Psoas muscle (tissue), 7 donors: ENCODE measurements at regions not wholly inside any gene's neighbourhood (a gene's known extent, or its start where the extent isn't known, plus 50 kb on each side); places are given as distances from the start of the nearest gene placed in this dataset.

Experiments used
- ATAC-seq, 4 donors: fragments of 200-7000 bp; cut with Tn5 transposase; one replicate each; pipeline ENCODE4 v1.9.1; 2020; ENCODE audit warnings: moderate library complexity in 3 of 4, mild to moderate bottlenecking in 2 of 4
- DNase-seq, 2 donors: peaks; one replicate each; pipeline ENCODE4 v3.0.0-alpha.2; 2020
- H3K27ac ChIP-seq: fragments of 200-600 bp; one replicate; pipeline ENCODE4 v1.8.0; 2022
- H3K27me3 ChIP-seq, 3 donors: fragments of 200-600 bp in 1 of 3; one replicate each; pipeline versions ENCODE4 v1.6.1 to v1.8.0; 2013 to 2022; ENCODE audit warnings: low read length in 2 of 3, mild to moderate bottlenecking in 2 of 3, moderate library complexity in 1 of 3; ENCODE audit not compliant: insufficient read depth in 3 of 3
- H3K36me3 ChIP-seq, 2 donors: fragments of 200-600 bp in 1 of 2; one replicate each; pipeline versions ENCODE4 v1.6.1 to v1.8.0; 2013 to 2022; ENCODE audit warnings: low read depth in 1 of 2, mild to moderate bottlenecking in 1 of 2, moderate library complexity in 1 of 2; ENCODE audit not compliant: insufficient read depth in 1 of 2
- H3K4me1 ChIP-seq: fragments of 200-600 bp; one replicate; pipeline ENCODE4 v1.8.0; 2022
- H3K4me3 ChIP-seq: fragments of 200-600 bp; one replicate; pipeline ENCODE4 v1.8.0; 2022; ENCODE audit warnings: mild to moderate bottlenecking
- H3K9me3 ChIP-seq: fragments of 200-600 bp; one replicate; pipeline ENCODE4 v1.8.0; 2022
- WGBS, 3 donors: extraction: QIAGEN DNeasy Blood & Tissue Kit; methylation state at CpG; one replicate each; pipeline versions ENCODE4 v1.1.6 to v1.1.7; 2013; 5-methylcytosine and 5-hydroxymethylcytosine counted together
- intact Hi-C, 2 donors: fragments of 100-400 bp; cut with DNase I; formaldehyde crosslinking; loops; one replicate each; pipeline versions ENCODE4 v1.11.0 to v1.14.2; 2022
- TF ChIP-seq, protein P1 (sequence below): fragments of 200-600 bp; IDR thresholded peaks from one replicate; pipeline ENCODE4 v1.8.0; 2022; ENCODE audit warnings: antibody characterized with exemption
- donor health status: healthy with polysubstance abuse.
- donor health status: DM: no; HTN: no; CAD: no; lungs with moderate emphysema.
- donor health status: Bipolar disorder and iron deficiency.
- donor health status: healthy.
- donor health status: DM: yes; HTN: yes; CAD: no.
- donor health status: DM: no; HTN: no; CAD: no.
- donor health status: DM: yes; HTN: yes; CAD: no.

DNA sequence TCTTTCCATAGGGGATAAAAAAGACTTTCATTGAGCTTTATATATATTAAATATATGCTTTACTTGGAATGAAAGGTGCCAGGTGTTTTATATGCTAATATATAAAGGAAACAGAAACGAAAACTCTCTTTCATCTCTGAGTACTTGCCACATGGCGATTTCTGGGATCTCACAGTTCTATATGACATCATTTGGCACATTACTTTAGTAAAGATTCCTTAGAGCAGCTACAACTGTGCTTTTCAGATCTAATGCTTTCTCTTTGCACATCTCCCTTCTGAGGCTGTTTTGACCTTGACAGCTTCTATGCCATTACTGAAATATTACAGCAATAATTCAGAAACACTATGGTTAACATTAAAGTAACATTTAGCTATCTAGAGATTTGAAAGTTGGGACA is 1082.9 kb upstream of the CDH2 start:
- WGBS, 3 donors: 50 to 61% (median 51%) methylated on average over 2 of the region's 2 CpGs
- Histone ChIP-seq H3K9me3 (no peaks in the 10 kb centered on the region), H3K4me3 (no peak overlapping the region), H3K27ac (no peak overlapping the region), H3K36me3 (no peaks in the 10 kb centered on the region), H3K4me1 (no peaks in the 10 kb centered on the region), H3K27me3 (no peaks in the 10 kb centered on the region)
- TF ChIP-seq, protein P1, sequence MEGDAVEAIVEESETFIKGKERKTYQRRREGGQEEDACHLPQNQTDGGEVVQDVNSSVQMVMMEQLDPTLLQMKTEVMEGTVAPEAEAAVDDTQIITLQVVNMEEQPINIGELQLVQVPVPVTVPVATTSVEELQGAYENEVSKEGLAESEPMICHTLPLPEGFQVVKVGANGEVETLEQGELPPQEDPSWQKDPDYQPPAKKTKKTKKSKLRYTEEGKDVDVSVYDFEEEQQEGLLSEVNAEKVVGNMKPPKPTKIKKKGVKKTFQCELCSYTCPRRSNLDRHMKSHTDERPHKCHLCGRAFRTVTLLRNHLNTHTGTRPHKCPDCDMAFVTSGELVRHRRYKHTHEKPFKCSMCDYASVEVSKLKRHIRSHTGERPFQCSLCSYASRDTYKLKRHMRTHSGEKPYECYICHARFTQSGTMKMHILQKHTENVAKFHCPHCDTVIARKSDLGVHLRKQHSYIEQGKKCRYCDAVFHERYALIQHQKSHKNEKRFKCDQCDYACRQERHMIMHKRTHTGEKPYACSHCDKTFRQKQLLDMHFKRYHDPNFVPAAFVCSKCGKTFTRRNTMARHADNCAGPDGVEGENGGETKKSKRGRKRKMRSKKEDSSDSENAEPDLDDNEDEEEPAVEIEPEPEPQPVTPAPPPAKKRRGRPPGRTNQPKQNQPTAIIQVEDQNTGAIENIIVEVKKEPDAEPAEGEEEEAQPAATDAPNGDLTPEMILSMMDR: no peak
- intact Hi-C loops: no loop called here
- ATAC-seq (no peak), DNase-seq (no peak)

DNA sequence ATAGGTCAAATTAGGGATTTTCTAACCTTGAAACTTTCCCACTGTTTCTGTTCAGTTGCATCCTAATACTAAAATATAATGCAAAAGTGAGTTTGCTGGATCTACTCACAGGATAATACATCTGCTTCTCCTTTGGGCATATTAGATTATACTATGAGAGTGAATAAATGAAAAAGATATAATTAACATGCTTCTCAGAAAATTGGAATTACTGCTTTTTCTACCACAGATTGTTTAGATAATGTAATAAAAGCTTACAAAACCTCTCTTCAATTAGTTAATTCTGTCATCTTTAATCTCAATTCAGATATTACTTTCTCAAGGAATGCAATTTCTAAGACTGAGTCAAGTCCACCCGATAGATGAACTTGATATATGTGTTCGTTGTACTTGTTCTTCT is 1077.2 kb upstream of the CDH2 start:
- WGBS, 3 donors: 92 to 97% (median 94%) methylated on average over 2 of the region's 2 CpGs
- no peak for ATAC-seq
- Histone ChIP-seq H3K4me3 (no peak overlapping the region), H3K9me3 (no peaks in the 10 kb centered on the region), H3K4me1 (no peaks in the 10 kb centered on the region), H3K36me3 (no peaks in the 10 kb centered on the region), H3K27me3 (no peaks in the 10 kb centered on the region), H3K27ac (no peak overlapping the region)
- DNase-seq: no peak
- intact Hi-C loops: no loop called here
- TF ChIP-seq, protein P1: no peak

DNA sequence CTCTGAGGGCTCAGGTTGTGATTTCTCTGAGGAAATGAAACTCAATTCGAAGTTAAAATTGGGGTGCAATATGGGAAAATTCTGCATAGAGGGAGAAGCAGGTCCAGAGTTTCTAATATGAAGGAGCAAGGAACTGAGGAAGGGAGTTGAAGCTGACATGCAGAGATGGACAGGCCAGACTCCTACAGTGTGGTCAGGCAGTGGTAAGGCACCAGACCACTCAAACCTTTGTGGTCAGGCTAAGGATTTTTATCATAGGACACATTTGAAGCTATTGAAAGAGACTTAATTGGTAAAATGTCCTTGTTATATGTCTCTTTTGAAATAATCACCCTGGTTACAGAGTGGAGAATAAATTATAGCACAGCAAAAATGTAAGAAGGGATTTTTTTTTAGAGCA is 1074.8 kb upstream of the CDH2 start:
- ATAC-seq: no peak
- TF ChIP-seq, protein P1: no peak

DNA sequence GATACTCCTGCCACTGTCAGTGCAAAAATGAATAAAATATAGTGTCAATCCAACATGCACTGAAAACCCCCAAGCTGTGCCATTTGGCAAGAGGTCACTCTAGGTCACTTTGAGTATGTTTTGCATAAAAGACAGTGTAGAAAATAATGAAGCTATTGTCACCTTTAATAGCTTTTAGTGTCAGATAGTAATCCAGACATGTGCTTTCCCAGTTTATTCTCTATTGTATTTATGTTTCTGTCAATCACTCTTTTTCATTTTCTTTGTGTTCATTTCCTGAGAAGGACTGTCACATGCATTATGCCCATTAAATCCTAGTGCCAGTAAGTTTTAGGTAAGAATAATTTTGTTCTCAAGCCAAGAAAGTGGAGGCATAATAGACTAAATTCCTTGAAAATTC is 1073.9 kb upstream of the CDH2 start:
- Histone ChIP-seq H3K27ac (no peak overlapping the region), H3K27me3 (no peaks in the 10 kb centered on the region), H3K9me3 (no peaks in the 10 kb centered on the region), H3K4me3 (no peak overlapping the region), H3K36me3 (no peaks in the 10 kb centered on the region), H3K4me1 (no peaks in the 10 kb centered on the region)
- ATAC-seq (no peak), DNase-seq (no peak)
- TF ChIP-seq, protein P1: no peak
- intact Hi-C loops: no loop called here

More for the DNA sequence above, 1074.8 kb upstream of the CDH2 start:
- Histone ChIP-seq H3K9me3 (no peaks in the 10 kb centered on the region), H3K4me1 (no peaks in the 10 kb centered on the region), H3K36me3 (no peaks in the 10 kb centered on the region), H3K27ac (no peak overlapping the region), H3K4me3 (no peak overlapping the region), H3K27me3 (no peaks in the 10 kb centered on the region)
- intact Hi-C loops: no loop called here
- WGBS, 3 donors: 45 to 59% (median 50%) methylated on average over 1 of the region's 1 CpG
- no peak for DNase-seq

DNA sequence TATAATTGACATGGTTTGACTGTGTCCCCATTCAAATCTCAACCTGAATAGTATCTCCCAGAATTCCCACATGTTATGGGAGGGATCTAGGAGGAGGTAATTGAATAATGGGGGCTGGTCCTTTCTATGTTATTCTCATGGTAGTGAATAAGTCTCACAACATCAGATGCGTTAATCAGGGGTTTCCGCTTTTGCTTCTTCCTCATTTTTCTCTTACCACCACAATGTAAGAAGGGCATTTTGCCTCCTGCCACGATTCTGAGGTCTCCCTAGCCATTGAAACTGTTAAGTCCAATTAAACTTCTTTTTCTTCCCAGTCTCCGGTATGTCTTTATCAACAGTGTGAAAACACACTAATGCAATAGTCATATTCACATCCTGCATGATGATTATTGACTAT is 1073.3 kb upstream of the CDH2 start:
- Histone ChIP-seq H3K27ac (no peak overlapping the region), H3K27me3 (no peaks in the 10 kb centered on the region), H3K4me1 (no peaks in the 10 kb centered on the region), H3K36me3 (no peaks in the 10 kb centered on the region), H3K4me3 (no peak overlapping the region), H3K9me3 (no peaks in the 10 kb centered on the region)
- 77 to 82% (median 78%) methylated on average over 4 of the region's 4 CpGs for WGBS, 3 donors
- DNase-seq (no peak), ATAC-seq (no peak)
- TF ChIP-seq, protein P1: no peak
- intact Hi-C loops: no loop called here
